ENCODE measurements at regions not wholly inside any gene's neighbourhood (a gene's known extent, or its start where the extent isn't known, plus 50 kb on each side); places are given as distances from the start of the nearest gene placed in this dataset.

GRCh38 chr11:116062490-116063171 lies 558.4 kb upstream of the CADM1 start:
- no peaks in the 10 kb centered on the region for H3K36me3 Mint-ChIP-seq (ENCODE audit: low read depth)
- peaks cover 87% of the 10 kb centered on the region for H3K4me1 Mint-ChIP-seq
- peak overlapping the region; percentile 67 for H3K27ac Mint-ChIP-seq
- DNase-seq = no peak
- H3K4me3 Mint-ChIP-seq = no peak overlapping the region
- H3K9me3 Mint-ChIP-seq = no peaks in the 10 kb centered on the region
- TF ChIP-seq, protein P1, sequence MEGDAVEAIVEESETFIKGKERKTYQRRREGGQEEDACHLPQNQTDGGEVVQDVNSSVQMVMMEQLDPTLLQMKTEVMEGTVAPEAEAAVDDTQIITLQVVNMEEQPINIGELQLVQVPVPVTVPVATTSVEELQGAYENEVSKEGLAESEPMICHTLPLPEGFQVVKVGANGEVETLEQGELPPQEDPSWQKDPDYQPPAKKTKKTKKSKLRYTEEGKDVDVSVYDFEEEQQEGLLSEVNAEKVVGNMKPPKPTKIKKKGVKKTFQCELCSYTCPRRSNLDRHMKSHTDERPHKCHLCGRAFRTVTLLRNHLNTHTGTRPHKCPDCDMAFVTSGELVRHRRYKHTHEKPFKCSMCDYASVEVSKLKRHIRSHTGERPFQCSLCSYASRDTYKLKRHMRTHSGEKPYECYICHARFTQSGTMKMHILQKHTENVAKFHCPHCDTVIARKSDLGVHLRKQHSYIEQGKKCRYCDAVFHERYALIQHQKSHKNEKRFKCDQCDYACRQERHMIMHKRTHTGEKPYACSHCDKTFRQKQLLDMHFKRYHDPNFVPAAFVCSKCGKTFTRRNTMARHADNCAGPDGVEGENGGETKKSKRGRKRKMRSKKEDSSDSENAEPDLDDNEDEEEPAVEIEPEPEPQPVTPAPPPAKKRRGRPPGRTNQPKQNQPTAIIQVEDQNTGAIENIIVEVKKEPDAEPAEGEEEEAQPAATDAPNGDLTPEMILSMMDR (IDR thresholded peaks at IDR 0.05) = no peak
- H3K27me3 Mint-ChIP-seq (ENCODE audit: low read depth, poor library complexity) = no peaks in the 10 kb centered on the region

- Mint-ChIP-seq H3K4me3 (no peak overlapping the region), H3K27me3 (ENCODE audit: low read depth, poor library complexity) (no peaks in the 10 kb centered on the region), H3K4me1 (peaks cover 90% of the 10 kb centered on the region), H3K9me3 (no peaks in the 10 kb centered on the region), H3K27ac (peak overlapping the region; percentile 67), H3K36me3 (ENCODE audit: low read depth) (no peaks in the 10 kb centered on the region)
- TF ChIP-seq, protein P1 (IDR thresholded peaks at IDR 0.05) = no peak
- DNase-seq = no peak
These were observed 557.9 kb upstream of the CADM1 start for GRCh38 chr11:116062129-116062489.

GRCh38 chr11:116061322-116061721 lies 557.1 kb upstream of the CADM1 start:
- no peaks in the 10 kb centered on the region for H3K36me3 Mint-ChIP-seq (ENCODE audit: low read depth)
- TF ChIP-seq, protein P1 (IDR thresholded peaks at IDR 0.05) = no peak
- H3K4me1 Mint-ChIP-seq = peaks cover 86% of the 10 kb centered on the region
- H3K4me3 Mint-ChIP-seq = no peak overlapping the region
- DNase-seq = no peak
- no peaks in the 10 kb centered on the region for H3K9me3 Mint-ChIP-seq
- H3K27ac Mint-ChIP-seq = no peak overlapping the region
- no peaks in the 10 kb centered on the region for H3K27me3 Mint-ChIP-seq (ENCODE audit: low read depth, poor library complexity)

DNA sequence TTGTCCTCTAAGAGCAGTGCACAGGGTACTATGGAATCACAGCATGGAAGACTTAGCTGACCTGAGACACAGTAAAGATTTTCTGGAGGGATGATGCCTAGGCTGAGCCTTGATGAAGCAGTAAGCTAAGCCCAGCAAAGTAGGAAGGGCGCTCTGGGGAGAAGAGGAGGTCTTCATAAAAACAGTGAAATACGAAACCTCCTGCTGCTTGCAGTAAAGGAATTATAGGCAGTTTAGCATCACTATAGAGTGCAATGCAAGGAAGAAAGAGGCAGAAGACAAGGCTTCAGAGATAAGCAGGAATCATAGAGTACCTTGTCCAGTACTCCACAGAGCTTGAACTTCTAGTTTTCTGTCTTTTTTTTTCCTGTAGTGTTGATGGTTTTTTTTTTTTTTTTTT lies 555.7 kb upstream of the CADM1 start:
- Mint-ChIP-seq H3K27me3 (ENCODE audit: low read depth, poor library complexity) (peaks cover 2% of the 10 kb centered on the region), H3K36me3 (ENCODE audit: low read depth) (no peaks in the 10 kb centered on the region), H3K27ac (peak overlapping the region; percentile 8), H3K9me3 (no peaks in the 10 kb centered on the region), H3K4me3 (no peak overlapping the region), H3K4me1 (peaks cover 75% of the 10 kb centered on the region)
- TF ChIP-seq, protein P1 (IDR thresholded peaks at IDR 0.05) = no peak
- DNase-seq = no peak

DNA sequence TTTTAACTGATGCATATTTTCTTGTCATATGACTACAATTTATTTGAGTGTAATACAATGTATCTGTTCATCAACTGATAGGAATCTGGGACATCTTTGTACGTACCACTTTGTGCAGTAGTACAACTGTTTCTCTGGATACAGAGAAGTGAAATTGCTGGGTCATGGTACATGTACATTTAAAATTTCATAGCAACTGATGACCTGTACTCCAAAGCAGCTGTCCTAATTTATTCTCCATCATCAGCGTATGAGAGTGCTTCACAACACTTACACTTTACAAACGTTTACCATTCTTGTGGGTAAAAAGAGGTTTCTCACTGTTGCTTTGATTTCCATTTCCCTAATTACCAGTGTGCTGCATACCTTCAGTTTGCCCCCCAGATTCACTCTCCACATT lies 552.8 kb upstream of the CADM1 start:
- H3K9me3 Mint-ChIP-seq = no peaks in the 10 kb centered on the region
- TF ChIP-seq, protein P1 (IDR thresholded peaks at IDR 0.05) = no peak
- H3K36me3 Mint-ChIP-seq (ENCODE audit: low read depth) = no peaks in the 10 kb centered on the region
- no peak overlapping the region for H3K4me3 Mint-ChIP-seq
- peaks cover 71% of the 10 kb centered on the region for H3K4me1 Mint-ChIP-seq
- no peak overlapping the region for H3K27ac Mint-ChIP-seq
- DNase-seq = no peak
- H3K27me3 Mint-ChIP-seq (ENCODE audit: low read depth, poor library complexity) = peaks cover 20% of the 10 kb centered on the region

DNA sequence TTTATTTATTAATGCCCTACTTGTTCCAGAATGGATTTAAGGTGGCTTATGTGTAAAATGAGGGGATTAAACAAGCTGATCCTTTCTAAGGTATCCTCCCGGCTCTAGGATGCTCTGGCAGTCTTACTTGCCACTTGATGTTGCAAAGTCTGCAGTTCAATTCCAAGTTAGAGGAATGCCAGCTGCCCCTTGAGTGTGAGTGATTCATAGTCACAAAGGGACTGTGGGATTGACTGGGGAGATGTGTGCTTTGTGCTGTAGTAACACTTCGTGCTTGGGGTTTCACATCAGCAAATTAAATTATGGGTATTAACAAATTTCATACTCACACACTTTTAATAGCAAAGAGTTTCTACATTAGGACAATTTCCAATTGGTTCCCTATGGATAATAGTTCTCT lies 550.8 kb upstream of the CADM1 start:
- Mint-ChIP-seq H3K27me3 (ENCODE audit: low read depth, poor library complexity) (peaks cover 20% of the 10 kb centered on the region), H3K4me1 (peaks cover 71% of the 10 kb centered on the region), H3K4me3 (no peak overlapping the region), H3K27ac (no peak overlapping the region), H3K9me3 (no peaks in the 10 kb centered on the region), H3K36me3 (ENCODE audit: low read depth) (no peaks in the 10 kb centered on the region)
- TF ChIP-seq, protein P1 (IDR thresholded peaks at IDR 0.05) = no peak
- DNase-seq = no peak

All from nephron progenitor cell (in vitro differentiated cells).